Stimulated activated CD4-positive, alpha-beta T cell treated with anti-CD3 and anti-CD28 coated beads, Interleukin-4, amount 100 ng/mL, for 24 hours (primary cell): ENCODE measurements at regions not wholly inside any gene's neighbourhood (a gene's known extent, or its start where the extent isn't known, plus 50 kb on each side); places are given as distances from the start of the nearest gene placed in this dataset.
"Not testable (repeated sequence)": the region's sequence is repeated elsewhere in the genome, so short reads cannot be mapped to it uniquely, and the experiment has no call there.

Source experiments
- DNase-seq: peaks from one replicate; pipeline ENCODE4 v3.0.0-alpha.2; 2020

GRCh38 chr9:115412656-115413055 is 294.7 kb upstream of the TNC start:
- DNase-seq, result no peak

GRCh38 chr9:115413304-115413703 is 295.3 kb upstream of the TNC start:
- DNase-seq, result no peak

- DNase-seq, result no peak
Measured at GRCh38 chr9:115413766-115414382, 295.9 kb upstream of the TNC start.

DNA sequence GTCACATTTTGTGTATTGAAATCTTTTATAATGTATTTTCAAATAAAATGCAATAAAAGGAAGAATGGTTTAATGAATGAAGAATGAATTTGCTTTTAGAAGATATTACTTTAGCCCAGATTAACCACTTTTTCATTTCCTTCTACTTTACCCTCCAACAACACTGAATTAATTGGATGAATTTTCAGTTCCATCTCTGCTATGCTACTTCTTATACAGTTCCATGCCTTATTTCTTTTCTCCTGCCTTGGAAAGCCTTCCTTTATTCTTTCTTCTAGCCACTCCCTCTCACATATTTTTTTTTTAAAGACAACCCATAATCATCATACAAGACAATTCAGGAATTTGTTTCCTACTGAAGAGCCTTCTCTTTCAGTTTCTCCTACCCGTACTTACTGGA is 296.6 kb upstream of the TNC start:
- no peak for DNase-seq

DNA sequence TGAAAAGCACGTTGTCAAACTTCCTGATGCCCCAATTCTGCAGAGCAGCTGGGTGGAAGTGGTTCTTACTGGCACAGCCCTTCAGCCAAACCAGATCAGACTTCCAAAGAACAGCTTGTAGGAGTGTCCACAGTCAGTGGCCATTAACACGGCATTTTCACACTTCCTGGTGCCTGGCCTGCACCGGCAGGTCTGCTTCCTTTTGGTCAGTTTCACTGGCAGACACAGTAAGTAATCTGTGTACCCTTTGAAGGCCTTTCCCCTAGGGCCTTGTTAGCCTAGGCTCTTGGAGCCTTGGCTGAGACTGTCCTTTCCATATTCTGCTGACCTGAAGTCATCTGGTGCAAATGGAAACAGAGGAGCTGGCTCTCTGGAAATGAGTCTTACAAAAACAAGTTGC is 297.5 kb upstream of the TNC start:
- DNase-seq, result no peak

- no peak for DNase-seq
Measured at GRCh38 chr9:115416299-115416698, 298.3 kb upstream of the TNC start.

DNA sequence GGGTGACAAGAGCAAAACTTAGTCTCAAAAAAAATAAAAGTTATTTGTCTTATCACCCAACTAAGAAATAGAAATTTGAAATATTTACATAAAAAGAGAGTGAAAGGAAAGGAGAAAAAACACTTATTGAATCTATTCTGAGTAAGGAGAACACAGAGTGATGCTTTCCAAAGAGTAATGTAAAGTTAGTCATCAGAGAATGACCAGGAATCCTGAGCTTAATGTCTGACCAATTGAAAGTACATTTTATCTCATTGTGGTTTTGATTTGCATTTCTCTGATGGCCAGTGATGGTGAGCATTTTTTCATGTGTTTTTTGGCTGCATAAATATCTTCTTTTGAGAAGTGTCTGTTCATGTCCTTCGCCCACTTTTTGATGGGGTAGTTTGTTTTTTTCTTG is 300.2 kb upstream of the TNC start:
- DNase-seq, result not testable (repeated sequence)

GRCh38 chr9:115422932-115423440 is 305.0 kb upstream of the TNC start:
- no peak for DNase-seq

DNA sequence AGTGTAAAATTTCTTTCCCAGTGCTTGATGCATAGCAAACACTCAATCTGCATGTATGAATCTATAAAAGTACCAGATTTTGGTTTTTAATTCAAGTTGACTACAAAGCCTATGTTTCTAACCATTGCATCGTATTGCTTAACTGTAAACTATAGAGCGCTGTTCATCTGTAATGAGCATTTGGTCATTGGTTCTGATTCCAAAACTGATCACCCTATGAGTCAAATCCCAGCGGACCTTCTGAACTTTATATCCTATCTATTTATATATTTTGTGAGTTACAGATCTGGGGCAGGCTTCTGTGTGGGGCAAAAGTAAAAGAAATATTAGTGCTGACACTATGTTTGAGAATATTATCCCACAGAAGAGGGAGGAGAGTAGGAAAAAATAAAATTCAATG is 305.7 kb upstream of the TNC start:
- DNase-seq, result no peak

- DNase-seq, result no peak
Measured at GRCh38 chr9:115425601-115426000, 307.6 kb upstream of the TNC start.

DNA sequence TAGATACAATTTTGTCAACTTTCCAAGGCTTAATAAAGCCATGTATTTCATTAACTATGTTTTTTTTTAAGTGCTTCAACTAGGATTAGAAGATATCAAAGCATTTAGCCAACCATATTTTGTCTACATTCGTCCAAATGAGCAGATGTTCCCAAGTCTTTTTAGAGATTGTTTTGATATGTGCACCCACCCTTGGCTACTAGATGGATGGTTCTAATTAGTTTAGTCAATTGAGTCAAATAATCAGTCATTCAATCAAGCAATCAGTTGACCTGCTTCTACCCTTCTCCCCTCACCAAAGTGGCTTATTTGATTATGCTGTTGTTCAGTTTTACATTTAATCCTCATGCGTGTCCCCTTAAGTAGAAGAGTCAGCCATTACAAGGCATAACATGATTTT is 319.5 kb upstream of the TNC start:
- no peak for DNase-seq

- DNase-seq, result no peak
Measured at GRCh38 chr9:115439641-115440040, 321.7 kb upstream of the TNC start.

DNA sequence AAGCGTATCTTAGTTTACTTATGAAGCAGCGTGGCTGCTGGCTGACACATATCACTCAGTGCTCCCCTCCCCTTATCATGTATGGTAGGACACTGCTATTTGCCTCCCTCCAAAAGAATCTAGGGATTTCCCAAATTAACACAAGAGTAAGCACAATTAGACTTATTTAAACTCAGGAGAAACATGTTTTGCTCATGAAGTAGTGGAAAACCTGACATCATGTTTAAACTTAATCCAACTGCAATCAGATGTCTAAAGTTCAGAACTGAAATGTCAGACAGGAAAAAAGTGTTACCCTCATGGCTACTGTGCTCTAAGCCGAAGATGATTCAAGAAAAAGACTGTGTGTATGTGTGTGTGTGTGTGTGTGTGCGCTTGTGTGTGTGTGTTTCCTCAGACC is 324.1 kb upstream of the TNC start:
- DNase-seq, result no peak

- DNase-seq, result no peak
Measured at GRCh38 chr9:115443890-115444289, 325.9 kb upstream of the TNC start.

GRCh38 chr9:115444959-115445358 is 327.0 kb upstream of the TNC start:
- DNase-seq, result no peak

GRCh38 chr9:115445655-115446054 is 327.7 kb upstream of the TNC start:
- DNase-seq, result no peak

DNA sequence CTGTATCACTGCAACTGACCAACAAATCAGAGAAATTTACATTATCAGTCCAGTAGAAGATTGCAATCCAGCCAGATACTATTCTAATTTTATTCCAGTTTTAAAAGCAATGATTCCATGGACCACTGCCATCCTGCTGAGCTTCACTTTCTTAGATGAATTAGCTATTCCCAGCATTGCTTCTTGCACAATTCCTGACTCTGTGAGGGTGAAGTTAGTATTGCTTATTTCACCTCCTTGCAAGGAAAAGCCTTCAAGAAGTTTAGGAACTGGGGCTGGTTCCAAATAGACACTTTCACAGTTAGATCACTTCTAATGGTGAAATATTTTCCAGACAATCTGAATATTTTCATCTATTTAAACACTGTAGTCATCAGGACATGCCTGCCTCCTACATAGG is 338.6 kb upstream of the TNC start:
- DNase-seq, result no peak

DNA sequence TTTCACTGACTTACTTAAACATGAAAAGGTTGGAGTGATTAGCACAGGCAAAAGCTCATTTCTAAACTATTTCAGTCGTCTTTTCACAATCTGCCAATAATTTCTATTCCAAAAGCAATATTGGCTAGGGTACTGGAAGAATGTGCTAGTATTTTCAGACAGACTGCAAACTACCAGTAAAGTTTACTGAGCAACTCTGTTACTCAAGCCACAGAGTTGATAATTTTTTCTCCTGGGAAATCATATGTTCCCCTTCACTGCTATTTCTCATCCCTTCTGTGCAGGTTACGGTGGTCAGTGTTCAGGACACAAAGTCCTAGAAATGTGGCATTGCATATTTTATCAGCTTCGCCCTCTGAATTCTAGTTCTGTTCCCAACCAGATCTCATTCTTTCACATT is 343.3 kb upstream of the TNC start:
- DNase-seq, result no peak

GRCh38 chr9:115462623-115463022 is 344.7 kb upstream of the TNC start:
- DNase-seq, result no peak

DNA sequence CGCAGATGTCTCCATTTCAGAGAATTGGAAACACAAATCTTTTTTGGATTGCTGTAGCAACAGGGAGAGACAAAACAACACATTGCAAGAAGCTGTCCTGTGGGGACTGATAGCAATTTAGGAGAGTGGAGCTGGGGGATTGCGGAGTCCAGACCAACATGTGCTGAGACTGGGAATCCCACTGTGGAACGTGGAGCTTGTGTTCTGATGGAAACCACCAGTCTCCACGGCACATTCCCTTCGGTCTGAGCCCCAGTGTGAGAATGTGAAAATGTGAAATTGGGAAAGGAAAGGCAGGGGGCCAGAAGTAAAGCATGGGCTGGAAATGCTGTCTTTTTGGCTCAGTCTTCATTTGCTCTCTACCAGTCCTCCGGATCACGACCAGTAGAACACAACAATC is 348.8 kb upstream of the TNC start:
- no peak for DNase-seq

DNA sequence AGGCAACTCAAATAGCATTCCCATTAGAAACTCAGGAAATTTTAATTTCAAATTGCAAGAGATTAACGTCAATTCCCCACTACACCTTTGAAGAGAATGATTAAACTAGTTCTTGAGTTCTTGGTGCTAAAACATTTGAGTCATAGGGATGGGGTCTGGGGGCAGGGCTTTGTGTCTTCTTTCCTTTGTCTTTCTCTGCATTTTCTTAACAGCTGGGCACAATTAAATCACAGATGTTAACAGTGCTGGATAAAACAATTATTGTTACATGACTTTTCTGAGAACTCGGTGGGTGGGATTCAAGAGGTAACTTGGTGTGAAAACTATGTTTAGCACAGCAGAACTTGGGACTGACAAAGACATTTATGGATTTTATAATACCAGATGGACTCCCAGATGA is 351.9 kb upstream of the TNC start:
- no peak for DNase-seq

GRCh38 chr9:115473032-115473431 is 355.1 kb upstream of the TNC start:
- not testable (repeated sequence) for DNase-seq

- no peak for DNase-seq
Measured at GRCh38 chr9:115481769-115482168, 363.8 kb upstream of the TNC start.

DNA sequence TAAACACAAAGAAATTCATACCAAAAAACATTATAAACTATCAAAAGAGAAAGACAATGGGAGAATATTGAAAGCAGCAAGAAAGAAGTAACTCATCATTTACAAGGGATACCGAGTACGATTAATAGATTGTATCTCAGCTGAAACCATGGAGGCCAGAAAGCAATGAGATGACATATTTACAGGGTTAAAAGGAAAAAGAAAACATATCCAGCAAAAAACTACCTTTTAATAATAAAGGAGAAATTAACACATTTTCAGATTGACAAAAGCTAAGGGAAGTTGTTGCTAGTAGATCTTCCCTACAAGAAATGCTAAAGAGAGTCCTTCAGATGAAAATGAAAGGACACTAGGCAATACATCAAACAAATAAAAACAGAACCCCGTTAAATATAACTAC is 364.8 kb upstream of the TNC start:
- no peak for DNase-seq

- DNase-seq, result no peak
Measured at GRCh38 chr9:115492869-115493268, 374.9 kb upstream of the TNC start.

DNA sequence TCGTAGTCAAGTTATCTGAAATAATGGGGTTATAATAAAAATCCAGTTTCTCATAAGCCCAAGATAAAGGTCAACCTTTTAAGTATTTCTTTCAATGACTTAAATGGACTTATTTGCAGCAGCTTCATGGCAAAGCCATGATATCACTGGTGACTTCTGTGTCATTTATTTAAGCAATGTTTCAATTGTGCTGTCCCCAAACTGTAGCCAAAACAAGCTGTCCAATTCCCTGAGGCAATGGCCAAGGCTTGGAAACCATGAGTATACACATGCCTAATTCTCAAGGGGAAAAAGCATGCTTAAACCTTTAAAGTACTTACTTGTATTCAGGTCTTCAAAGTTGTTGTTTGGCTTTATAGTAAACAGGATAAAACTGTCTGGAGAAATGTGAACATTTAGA is 376.4 kb upstream of the TNC start:
- no peak for DNase-seq
